Stimulated activated CD4-positive, alpha-beta T cell treated with anti-CD3 and anti-CD28 coated beads, Interleukin-1b, Interleukin-23, amount 100 ng/mL, for 48 hours (primary cell): ENCODE measurements at regions not wholly inside any gene's neighbourhood (a gene's known extent, or its start where the extent isn't known, plus 50 kb on each side); places are given as distances from the start of the nearest gene placed in this dataset.
"Not testable (repeated sequence)": the region's sequence is repeated elsewhere in the genome, so short reads cannot be mapped to it uniquely, and the experiment has no call there.

Experiments used
- DNase-seq: peaks from one replicate; pipeline ENCODE4 v3.0.0-alpha.2; 2020

DNA sequence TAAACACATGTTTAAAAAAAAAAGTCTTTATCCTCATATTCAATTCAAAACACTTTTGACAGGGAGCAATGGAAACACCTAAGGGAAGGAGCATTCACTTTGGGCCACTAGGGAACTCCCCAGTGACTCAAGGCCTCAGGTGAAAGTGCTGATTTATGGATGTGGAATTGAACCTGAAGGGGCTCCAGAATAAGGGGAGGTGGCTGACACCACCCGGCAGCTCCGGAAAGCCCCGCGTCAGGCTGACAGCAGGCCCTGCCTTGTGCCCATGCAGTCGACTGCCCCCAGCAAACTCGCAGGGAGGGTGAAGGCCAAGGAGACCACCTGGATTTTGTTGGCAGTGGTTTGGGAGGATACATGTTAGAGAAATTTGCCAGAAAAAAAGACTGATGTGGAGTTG, 275.3 kb upstream of the NCKAP5 start:
- no peak for DNase-seq

DNA sequence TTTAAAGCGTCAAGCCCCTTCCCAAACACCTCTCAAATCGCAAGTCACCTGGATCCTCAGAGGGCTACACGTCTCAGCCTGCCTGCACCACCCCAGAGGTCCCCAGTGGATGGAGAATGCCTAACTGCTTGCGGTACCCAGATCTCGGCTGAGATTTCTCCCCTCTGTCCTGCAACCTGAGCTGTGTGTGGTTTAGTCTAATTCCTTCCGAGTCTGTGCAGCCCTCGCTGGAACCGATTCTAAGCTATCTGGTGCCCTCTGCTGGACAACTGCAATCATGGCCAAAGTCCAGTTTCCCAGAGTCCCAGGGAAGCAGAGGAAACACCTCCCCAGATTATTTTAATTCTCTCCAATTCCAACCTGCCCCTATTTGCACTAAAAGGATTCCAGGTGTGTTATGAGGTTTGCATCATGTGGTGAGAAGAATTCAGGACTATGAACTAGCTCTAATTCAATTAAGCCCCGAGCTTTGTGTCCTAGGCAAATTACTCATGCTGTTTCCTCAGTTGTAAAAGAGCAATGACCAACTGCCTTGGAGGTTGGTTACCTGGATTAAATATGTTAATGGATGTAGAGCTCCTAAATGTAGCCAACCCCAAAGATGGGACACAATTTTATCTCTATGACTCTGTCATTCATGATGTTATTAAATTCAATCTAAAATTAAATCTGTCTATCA, 276.1 kb upstream of the NCKAP5 start:
- DNase-seq = peak; percentile 46

DNA sequence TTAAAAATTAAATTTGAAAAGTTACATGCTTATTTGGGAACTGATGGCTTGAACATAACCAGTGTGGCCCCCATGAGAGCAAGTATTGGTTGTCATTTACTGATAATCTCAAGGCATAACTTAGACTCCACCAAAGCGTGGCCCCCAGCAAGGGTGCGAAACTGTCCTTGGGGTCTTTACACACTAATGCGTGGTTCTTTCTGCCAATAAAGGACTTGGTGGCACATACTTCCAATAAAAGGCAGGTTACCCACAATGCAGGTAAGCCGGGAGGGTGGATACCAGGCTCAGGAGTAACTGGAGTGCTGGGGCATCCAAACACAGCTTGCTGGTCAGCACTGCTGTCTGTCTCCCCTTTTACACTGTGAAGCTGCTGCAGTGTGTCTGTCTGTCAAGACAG, 278.2 kb upstream of the NCKAP5 start:
- DNase-seq = no peak

DNA sequence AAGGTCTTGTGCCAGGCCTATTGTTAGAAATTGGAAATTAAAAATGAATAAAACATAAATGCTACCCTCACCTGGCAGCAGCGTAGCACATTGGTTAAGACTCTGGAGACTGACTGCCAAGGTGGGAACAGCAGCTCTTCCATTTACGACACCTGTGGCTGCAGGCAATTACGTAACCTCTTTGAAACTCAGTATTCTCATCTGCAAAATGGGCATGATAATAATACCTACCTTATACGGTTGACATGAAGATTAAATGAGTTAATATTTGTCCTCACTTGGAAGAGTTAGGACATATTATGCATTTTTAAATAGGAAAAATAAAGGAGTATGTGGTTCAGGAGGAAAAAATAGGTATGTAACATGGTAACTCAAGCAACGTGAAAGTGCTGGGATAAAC, 279.3 kb upstream of the NCKAP5 start:
- no peak for DNase-seq

DNA sequence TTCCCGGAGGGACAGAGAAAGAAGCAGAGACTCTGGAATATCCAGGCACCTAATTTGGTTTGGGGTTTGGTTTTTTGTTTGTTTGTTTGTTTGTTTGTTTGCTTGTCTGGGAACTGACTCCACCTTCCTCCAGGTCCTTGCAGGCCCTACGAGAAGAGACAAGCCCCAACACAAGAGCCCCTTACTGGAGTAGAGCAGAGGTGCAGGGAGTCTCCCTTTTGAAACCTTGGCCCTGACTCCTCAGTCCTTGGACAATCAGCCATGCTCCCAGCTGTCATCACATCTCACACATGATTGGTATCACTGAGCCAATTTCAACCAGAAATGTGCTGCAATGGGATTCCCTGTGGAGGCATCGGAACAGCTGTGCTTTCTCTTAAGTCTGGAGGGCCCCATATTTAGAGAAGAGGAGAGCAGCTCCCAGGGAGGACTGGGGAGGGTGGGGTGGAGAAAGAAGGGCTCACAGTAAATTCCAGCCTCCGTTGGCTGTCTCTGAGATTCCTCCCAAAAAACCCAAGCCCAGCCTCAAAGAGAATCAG, 279.9 kb upstream of the NCKAP5 start:
- no peak for DNase-seq

DNA sequence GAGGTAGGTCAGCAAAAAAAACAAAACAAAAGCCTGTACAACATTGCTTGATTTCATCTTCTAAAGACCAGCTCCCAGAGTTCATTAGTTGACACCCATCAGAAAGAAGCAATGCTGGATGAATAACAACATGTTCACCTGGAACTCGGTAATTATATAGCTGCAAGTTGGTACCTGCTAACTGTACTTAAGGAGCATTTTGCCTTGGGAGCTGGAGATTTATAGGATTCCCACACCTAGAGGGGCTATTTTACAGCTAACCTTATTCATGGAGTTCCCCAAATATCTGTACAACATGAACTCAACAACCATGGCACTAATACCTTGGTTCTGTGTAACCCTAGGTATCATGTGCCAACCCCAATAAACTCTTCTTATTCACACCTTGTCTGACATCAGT, 281.1 kb upstream of the NCKAP5 start:
- DNase-seq = no peak

DNA sequence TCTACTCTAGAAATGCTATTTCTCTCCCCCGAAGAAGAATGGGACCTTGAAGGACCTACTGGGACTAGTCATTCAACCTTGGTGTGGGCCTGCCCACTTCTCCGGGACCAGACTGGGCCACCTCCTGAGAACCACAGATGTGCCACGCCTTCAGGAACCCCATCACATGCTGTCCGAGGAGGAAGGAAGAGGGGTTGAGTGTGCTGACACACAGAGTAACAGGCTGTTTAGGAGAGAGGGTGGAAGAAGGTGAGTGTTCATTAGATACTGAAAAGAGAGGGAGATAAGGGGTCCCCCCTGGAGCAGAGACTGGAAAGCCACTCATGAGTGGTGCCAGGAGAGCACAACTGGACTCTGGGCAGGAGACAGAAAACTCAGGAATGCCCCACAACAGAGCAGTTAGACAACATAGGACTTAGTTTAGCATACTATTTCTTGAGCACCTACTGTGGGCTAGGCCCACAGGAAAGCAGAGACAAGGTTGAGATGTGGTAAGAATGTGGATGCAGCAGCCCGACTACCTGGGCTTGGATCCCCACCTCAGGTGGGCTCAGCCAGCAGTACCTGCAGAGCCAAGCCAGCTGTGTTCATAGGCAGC, 286.4 kb upstream of the NCKAP5 start:
- no peak for DNase-seq

DNA sequence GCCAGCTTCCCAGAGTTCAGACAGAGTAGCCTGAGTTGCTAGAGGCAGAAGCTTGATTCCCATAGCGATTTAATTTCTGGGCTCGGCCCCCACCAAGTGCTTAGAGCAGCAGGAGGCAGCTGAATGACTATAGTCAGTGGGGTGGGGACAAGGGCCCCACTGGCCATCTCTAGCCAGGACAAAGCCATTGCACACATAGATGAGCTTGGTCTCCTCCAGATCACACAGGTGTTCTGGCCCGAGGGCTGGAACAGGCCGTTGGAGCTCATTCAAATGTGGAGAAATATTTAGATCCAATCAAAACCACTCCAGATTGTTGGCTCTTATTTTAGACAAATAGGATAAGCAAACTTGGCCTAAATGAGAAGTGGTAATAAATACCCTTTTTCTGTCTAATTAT, 287.3 kb upstream of the NCKAP5 start:
- DNase-seq = no peak

DNA sequence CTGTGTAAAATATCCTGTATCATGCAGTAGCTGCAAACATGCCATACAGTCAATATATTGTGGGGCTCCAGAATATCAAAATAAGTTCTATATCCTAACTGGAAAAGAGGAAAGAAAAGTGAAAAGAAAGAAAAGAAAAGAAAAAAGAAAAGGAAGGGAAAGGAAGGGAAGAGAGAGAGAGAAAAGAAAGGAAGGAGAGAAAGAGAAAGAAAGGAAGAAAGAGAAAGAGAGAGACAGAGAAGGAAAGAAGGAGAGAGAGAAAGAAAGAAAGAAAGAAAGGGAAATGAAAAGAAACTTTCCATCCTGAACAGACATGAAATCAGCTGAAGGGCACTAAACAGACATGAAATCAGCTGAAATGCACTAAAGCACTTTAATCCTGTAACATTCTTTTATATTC, 288.4 kb upstream of the NCKAP5 start:
- DNase-seq = no peak

DNA sequence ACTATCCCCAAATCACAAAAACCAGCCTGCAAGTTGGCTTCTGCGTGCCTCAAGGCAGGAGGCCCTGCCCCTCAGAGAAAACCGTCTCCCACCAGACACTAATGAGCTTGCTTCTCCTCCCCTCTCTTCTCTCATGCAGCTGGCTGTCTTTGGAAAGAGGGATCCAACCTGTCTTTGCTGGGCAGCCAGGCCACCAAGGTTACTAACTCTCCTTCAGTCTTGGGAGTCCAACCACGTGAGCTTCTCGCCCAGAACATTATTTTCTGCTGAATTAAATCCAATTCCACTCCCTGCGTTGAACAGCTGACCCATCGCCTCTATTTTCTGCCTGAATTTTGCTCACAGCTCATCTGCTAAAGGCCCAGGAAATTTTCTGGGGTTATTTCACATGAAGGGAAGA, 291.3 kb upstream of the NCKAP5 start:
- DNase-seq = no peak

DNA sequence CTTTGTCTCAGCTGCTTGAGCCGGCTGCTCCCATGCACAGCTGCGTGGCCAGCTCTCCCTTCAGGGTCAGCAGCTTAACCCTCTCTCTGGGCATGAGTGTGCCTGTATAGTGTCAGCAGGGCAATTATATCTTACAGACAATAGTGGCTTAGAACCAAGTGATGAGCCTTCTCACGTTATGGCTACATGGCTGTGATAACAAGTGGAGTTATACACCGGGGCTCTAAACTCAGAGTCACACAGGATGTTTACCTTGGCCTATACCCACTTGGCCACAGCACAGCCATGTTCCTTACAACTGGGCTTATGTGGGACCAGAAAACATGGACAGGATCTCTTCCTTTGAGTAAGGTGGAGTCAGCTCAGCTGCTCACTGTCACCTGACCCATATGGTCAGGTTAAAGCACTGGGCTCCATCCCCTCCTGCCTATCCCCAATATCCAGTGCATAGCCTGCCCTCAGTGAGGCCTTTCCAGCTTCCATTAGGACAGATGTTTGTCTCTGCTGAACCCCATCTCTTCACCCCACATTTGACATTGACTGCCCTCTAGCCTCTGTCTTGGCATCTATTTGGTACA, 294.2 kb upstream of the NCKAP5 start:
- no peak for DNase-seq

DNA sequence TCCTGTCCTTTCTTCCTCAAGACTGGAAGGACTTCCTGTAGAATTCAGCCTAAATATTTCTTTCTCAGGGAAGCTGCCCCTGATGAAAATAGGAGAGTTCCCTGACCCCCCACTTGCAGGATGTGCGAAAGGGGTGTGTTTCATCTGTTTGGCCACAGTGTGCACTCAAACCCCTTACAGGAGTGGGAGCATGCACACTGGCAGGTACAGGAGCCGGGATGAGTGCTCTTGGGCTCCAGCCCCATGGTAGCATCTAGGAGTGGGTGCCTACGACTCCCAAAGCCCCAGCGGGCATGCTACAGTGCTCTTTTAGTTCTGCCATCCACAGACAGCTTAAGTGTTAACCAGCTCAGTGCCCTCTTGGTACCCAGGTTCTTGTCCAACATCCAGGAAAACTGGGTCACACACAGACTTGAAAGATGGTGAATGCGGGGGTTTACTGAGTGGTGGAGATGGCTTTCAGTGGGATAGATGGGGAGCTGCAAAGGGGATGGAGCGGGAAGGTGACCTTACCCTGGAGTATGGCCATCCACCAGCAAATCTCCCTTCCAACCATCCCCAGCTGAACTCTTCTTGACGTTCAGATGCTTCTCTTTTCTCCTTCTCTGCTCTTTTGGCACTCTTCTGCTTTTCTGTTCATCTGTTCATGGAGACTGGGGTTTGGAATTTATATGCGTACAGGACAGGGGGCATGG, 295.0 kb upstream of the NCKAP5 start:
- DNase-seq = no peak

DNA sequence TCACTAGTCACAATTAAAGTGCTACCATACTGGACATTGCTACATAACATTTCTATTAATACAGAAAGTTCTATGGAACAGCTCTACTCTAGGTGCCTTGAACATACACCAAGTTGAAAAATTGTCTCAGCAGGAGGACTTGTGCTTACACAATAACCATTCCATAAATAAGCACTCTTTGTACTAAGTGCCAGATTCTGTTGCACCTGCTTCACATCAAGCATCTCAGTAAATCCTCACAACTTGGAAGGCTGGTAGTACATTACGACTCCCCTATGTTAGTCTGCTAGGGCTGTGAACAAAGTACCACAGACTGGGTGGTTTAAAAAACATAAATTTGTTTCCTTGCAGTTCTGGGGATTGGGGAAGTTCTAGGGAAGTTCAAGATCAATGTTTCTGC, 296.9 kb upstream of the NCKAP5 start:
- DNase-seq = no peak

DNA sequence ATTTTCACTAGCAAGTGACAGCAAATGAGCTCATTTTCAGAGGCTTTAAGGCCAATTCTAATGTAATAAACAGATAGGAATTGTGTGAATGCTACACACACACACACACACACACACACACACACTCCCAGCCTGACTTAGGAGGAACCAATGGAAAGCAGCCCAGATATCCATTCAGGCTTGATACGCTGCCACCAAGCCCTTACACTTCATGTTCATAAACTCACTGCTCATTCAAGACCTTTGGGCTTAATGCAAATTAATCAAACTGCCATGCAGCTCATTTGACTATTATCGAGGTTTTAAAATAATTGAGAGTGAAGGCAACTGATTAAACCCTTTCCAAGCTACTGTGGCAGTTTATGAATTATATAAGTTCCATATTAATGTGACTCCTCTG, 298.9 kb upstream of the NCKAP5 start:
- no peak for DNase-seq

DNA sequence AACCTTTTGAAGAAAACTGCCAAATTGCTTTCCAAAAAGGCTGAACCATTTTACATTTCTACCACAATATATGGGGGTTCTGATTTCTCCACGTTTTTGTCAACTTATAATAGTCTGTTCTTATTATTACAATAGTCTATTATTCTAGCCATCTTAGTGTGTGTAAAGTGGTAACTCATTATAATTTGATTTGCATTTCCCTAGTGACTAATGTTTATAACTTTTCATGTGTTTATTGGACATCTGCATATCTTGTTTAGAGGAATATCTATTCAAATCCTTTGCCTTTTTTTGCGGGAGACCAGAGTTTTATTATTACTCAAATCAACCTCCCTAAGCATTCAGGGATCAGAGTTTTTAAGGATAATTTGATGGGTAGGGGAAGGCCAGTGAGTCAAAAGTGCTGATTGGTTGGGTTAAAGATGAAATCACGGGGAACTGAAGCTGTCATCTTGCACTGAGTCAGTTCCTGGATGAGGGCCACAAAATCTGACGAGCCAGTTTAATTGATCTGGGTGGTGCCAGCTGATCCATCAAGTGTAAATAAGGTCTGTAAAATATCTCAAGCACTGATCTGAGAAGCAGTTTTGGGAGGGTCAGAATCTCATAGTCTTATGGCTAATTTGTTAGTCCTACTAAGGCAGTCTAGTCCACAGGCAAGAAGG, 303.4 kb upstream of the NCKAP5 start:
- DNase-seq = no peak

DNA sequence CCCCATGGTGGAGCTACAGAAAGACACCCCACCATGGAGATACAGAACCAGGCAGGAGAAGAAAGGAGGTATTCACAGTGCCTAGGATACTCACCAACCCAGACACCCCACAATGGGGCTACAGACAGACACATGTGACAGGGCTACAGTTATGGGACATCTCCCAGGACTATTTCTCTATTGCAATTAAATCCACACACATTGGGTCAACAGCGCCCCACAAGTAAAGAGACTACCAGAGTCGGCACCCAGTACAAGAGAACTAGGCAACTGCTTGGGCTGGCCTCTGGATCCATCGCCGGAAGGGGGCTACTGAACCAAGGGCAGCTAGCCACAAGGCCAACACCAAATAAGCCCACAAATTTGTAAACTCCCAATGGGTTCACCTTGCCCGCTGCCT, 310.1 kb upstream of the NCKAP5 start:
- no peak for DNase-seq

DNA sequence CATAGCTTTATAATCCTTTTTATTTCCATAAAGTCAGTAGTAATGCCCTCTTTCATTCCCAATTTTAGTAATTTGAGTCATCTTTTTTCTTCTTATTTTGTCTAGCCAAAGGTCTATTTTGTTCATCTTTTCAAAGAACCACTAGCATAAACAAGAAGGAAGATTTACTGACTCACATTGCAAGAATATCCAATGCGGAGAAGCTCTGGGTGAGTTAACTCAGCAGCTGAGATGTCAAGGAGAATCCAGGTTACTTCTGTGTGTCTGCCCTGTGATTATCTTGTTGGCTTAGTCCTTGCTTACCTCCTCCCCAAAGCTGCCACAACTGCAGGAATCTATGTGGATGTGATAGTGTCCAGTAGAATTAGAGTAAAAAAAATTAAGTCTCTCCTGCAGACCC, 311.4 kb upstream of the NCKAP5 start:
- no peak for DNase-seq

DNA sequence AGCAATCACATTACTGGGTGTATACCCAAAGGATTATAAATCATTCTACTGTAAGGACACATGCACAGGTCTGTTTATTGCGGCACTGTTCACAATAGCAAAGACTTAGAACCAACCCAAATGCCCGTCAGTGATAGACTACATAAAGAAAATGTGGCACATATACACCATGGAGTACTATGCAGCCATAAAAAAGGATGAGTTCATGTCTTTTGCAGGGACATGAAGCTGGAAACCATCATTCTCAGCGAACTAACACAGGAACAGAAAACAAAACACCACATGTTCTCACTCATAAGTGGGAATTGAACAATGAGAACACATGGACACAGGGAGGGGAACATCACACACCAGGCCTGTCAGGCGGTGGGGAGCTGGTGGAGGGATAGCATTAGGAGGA, 313.9 kb upstream of the NCKAP5 start:
- not testable (repeated sequence) for DNase-seq

DNA sequence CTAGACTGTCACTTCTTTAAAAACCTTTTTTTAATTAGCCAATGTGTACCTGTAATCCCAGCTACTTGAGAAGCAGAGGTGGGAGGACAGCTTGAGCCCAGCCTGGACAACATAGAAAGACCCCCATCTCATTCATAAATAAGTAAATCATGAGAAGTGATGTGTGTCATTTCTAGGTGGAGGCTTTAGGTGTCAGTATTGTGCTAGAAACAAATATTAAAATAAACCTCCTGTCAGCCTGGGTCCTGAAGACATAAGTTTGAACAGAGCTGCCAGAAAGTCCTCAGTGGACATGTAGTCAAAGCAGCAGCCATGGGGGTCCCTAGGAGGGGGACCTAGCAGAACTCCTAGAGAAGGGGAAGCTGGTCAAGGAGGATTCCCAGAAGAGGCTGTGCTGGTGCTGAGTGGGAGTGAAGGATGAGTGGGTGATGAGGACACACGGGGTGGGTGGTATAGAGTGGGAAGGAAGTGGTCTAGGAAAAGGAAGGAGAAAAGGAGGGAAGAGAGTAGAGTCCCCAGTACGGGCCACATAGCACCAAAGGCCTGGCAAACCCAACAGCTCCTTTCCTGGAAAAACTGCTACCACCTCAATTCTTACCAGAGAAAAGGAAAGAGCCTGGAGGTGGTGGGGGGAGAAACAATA, 316.6 kb upstream of the NCKAP5 start:
- no peak for DNase-seq

DNA sequence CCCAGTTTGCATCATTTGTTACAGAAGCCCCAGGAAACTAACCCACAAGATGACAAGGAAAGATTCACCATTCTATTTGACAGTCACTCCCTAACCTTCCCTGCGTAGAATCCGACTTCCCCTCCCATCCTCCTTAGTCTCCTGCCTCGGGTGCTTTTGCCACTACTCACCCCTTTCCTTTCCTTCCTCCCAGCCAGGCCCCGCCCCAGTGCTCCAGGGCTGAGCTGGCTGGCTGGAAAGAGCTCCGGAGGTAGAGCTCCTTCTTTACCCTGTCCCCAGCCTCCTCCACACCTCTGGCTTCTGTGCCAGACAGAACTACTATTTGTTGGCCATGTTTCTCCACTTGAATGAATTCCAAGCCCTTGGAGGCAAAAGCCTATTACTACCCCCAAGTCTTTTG, 317.6 kb upstream of the NCKAP5 start:
- DNase-seq = no peak

DNA sequence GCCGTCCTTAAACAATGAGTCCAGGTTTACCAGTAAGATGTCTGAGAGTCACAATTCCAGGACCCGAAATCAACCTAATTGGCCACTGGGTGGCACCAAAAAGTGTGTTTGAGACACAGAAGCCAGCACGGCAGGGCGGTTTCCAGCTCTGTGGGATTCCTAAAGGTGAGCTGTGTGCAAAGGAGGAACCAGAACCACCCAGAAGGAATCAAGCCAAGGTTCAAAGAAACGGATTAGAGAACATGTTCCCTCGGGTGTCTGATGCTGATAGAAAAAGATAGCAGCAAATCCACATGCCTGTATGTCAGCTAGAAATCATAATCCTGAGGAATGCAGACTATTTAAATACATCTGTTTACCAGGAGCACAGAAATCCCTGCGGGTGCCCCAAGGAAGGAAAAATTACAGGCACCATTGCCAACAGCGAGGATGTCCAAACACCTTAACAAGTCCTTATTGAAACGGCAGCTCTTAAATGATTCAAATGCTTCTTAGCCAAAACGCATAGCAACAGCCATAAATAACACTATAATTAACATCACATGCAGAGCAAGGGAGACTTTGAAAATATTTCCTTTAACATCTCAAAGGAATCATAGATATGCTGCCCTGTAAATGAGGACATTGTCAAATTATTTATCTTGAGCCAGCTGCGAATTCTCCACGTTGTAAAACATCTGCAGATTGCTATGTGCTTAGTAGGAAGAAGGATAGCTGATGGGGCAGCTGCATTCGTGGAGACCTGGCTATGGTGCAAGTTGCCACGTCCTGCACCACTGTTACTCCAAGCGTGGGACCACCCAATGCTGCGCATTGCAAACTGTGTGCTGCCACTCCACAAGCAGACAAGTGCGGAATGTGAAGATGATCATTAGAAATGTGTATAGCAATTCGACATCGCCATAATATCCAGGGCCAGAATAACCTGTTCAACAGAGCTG, 318.7 kb upstream of the NCKAP5 start:
- DNase-seq = peak; percentile 35

DNA sequence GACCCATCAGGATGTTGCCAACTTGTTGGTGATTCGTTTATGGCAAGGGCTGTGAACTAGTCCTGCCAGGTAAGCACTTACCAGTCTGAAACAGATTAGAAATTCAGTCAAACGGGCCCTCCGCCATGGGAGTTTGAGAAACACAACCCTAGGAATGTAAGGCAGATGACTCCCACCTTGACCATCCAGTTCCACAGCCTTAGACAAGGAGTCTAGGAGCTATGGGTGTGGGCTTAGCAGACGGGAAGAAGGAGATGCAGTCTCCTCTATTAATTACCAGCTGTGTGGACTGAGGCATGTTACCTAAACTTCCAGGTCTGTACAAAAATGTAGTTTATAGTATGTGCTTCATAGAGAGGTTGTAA, 319.4 kb upstream of the NCKAP5 start:
- DNase-seq = no peak
